HT1080 (cell line): ENCODE measurements at regions not wholly inside any gene's neighbourhood (a gene's known extent, or its start where the extent isn't known, plus 50 kb on each side); places are given as distances from the start of the nearest gene placed in this dataset.

ENCODE experiments used
- DNase-seq: peaks from one replicate; pipeline ENCODE4 v3.0.0-alpha.2; 2015; ENCODE audit warnings: low read depth

DNA sequence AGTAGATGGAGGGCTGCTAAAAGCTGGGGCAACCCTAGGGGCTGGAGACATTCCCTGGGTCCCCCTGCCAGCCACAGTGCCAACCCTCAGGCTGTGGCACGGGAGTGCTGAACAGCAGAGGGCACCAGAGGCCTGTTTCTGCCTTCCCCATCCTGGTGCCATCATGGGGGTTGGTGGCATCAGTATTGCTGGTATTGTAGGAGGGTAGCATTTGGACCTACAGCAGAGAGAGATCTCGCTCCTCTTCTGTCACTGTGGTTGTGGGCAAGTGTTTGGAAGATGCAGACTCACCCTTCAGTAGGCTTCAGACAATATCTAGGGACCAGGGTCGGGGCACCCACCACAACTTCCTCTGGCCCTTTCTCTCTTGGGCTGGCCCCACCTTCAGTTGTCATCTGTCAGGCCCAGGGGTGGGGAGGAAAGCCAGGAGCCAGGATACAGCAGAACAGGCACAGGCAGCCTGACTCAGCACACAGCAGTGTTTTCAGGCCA, 123.5 kb downstream of the RPLP1 start:
- DNase-seq = peak; percentile 56

DNA sequence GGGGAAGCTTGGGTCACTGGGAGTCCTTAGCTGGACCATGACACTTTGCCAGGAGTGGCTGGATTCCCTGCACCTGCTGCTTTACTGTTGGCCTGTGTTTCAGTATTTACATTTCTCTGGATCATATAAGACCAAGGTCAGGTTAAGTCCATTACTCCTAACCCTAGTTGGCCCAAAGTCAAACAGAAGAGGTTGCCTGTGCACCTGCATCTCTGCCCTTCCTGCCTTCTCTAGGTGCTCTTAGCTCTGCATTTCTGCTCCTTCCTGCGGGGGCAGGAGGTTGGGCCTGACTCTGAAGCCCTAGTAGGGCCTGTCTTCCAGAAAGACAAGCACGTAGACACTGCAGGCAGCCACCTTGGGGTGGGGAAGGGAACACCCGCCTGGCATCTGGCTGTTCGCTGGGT, 124.3 kb downstream of the RPLP1 start:
- DNase-seq = no peak

DNA sequence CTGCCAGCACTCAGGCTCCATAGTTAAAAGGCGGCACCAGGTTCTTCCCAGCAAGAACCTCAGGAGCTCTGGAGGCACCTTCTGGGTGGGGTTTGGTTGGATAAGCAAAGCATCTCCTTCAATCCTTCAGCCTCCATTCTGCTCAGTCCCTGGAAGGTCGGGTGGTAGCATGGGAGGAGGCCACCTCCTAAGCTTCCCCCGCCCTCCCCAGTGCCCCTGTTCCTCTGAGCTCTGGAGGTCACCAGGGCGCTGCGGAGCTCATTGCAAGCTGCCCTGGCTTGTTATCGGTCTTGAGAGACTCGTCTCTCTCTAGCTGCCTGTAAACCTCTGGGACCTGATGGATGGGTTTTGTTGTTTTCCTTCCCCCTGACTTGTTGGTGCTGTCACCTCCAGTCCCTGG, 124.8 kb downstream of the RPLP1 start:
- no peak for DNase-seq

DNA sequence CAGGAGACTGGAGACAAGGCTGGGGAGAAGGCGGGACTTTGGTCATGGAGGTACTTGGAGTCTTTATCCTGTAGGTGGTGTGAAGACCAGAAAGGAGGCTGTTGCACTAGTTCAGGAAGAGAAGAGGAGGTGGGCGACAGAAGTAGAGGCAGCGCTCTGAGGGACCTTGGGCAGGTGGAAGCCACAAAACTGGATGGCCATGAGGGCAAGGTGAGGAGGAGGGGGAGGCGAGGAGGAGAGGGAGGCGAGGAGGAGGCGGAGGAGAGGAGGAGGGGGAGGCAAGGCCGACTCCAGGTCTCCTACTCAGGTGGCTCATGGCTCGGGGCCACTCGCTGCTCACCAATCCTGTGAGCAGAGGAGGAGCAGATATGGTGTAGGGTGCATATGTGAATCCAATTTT, 125.6 kb downstream of the RPLP1 start:
- no peak for DNase-seq

DNA sequence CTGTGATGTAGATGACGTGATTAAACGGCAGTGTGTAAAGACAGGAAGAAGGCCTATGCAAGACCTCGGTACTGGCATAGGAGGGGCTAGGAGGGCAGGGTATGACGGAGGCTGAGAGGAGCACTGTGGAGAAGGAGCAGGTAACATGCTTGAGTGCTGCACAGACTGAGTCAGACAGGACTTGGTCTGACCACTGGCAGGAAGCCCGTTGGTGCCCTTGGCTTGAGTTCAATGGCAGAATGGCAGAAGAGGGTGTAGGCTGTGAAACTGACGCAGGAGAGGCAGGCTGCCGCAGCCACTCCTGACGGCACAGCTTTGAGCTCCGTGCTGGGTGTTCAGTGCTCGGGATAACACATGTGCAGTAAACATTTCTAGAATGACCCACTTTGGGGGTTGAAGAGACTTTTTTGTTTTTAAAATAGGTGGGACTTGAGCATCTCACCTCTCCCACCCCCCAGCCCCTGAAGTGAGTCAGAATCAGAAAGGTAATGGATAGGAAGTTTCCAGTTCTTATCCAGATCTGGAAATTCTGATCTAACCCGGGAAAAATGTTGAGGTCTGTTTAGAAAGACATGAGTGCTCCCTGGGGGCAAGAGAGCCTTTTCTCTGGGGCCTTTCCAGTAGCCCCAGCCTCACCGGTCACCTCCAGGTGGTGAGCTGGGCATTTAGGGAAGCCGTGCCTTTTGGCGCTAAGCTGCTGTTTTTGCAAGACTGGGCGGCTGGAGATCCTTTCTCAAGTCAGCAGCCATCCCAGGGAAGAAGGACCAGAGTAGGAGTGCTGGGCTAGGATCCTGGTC, 126.4 kb downstream of the RPLP1 start:
- peak; percentile 94 for DNase-seq

DNA sequence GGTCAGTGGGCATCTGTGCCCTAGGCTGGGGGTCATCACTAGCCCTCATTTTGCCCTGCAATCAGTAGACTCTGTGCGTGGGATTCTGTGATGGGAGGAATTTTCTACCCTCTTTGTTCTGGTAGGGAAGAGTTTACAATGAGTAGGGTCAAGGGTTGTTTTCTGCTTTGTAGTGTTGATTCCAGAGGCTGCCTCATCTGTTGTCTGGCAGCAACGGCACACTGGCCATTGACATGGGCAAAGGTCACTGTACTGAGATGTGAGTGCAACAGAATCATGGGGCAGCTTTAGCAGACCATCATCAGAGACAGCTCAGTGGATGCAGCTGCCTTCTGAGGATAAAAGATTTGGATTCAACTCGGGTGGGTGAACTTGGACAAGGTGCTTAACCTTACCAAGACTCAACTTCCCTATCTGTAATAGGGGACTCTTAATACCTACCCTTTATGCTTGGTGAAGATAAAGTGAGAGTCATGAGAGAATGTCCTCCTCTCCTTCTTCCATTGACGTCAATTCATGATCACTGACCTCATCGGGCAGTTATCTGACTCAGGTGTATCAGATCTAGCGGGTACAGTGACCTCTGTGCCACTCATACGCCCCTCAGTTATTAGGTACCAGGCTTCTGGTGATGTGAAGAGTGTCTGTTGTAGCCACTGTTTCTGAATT, 127.5 kb downstream of the RPLP1 start:
- DNase-seq = no peak

DNA sequence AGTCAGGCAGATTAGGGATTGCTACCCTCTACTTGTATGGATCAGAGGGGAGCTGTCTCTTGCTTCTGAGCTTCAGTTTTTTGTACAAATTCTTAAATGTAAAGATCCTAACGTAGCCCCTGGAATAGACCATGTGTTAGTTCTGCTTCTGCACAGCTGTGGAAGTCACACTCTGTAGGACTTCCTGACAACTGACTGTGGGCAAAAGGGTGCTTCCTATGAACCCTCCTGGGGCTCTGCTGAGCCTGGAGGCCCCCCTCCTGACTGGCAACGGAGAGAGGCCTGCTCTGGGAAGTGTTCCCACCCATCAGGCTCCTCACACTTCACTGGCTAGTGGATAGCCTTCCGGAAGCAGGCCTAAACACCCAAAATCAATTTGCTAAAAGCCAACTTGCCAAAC, 131.0 kb downstream of the RPLP1 start:
- no peak for DNase-seq

DNA sequence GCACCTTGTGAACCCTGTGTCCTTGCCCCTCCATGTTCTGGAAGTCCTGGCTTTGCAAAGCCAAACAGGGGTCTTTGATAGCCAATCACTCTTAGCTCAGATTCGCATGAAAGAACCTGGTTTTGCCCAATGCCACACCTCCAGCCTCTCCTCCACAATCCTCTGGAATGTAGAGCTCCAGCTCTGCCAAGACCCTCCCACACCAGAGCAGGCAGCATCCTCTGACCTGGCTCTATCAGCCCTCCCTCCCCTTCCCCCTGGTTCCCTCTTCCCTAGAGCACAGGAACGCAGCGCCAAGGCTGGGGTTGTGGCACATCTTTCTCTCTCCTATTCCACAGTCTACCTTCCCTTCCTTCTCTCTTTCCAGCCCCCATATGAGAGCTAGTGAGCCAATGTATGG, 133.3 kb downstream of the RPLP1 start:
- no peak for DNase-seq

DNA sequence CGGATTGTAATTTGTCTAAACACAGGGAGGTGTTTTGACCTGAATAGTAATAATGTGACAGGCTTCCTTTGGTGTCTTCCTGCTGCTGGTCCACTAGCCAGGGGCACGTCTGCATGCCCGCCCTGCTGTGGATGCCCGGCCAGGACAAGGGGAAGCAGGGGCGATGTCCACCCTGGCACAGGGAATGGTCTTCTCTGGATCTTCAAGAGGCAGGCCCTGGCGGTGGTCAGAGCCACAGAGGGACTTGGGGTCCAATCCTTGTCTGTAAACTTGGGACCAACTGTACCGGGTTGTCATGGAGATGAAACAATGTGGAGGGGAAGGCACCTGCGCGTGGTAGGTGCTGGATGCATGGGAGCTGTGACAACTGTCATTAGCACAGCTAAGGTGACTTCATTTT, 134.1 kb downstream of the RPLP1 start:
- no peak for DNase-seq

DNA sequence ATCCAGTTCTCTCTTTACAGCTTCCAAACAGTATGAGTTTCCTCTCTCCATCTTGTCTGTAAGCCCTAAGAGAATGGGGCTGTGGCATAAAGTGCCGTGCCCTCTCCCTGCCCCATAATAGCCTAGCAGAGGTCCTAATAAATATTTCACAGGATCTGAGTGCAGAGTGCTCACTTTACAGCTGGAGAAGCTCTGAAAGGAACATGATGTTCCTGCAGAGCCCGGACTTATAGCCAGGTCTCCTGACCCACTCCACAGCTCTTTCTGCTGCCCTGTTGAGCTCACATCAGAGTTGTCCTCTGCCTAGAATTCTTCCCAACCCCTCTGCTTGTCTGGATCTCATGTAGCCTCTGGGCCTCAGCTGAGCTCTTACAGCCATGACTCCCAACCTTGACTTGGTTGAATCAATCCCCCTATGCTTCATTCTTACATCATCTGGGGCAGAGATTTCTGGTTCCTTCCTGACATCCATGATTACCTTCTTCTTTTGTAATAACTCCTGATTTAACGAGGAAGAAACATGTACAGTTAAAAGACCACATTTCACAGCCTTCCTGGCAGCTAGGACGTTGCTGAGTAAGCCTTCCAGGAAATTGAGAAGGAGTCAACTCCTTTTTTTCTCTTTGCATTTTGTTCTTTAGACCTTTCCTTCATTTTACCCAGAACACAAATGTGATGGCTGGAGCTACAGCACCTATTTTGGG, 135.3 kb downstream of the RPLP1 start:
- no peak for DNase-seq

DNA sequence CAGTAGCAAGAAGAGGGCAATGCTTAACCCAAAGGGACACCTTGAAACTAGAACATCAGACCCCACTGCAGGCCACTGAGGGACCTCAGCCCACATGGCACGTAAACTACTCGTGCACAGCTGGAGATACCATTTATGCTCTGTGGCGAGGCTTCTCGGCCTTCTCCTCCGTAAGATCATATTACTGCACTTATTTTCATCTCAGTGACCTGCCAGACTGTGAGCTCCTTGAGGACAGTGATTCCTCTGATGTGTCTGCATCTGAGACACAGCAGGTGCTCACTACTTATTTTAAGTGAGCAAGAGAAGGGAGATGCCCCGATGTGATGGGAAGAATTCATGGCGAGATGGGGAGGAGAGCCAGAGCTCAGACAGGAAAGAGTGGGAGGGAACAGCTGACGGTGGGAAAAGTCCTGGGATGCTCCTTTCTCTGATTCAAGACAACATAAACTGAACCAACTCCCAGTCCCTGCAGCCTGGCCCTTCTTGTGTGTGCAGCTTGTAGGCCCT, 137.6 kb downstream of the RPLP1 start:
- no peak for DNase-seq

DNA sequence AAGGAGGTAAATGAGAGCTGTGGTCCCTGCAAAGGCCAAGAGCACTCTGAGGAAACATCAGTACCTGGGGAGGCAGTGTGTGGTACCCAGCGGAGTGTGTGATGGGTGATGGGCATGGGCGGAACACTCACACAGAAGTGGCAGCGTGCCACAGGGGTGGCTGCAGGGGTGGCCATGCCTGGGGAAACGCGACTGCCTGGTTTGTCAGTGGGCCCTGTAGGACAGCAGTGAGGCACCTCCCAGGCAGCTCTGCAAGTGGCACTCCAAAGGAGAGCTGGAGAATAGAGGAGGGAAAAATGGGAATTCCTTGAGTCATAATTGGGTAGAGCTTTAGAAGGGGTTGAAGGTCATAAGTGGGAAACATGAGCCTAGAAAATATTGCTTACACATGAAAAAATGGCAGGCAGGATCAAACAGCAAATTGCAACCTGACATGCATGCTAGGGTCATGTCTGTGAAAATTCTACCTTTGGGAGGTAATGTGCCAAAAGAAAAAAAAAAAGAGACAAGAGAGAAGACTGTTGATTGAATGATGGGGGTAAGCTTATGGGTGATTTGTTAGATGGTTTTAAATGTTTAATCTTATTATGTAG, 138.4 kb downstream of the RPLP1 start:
- DNase-seq = no peak

DNA sequence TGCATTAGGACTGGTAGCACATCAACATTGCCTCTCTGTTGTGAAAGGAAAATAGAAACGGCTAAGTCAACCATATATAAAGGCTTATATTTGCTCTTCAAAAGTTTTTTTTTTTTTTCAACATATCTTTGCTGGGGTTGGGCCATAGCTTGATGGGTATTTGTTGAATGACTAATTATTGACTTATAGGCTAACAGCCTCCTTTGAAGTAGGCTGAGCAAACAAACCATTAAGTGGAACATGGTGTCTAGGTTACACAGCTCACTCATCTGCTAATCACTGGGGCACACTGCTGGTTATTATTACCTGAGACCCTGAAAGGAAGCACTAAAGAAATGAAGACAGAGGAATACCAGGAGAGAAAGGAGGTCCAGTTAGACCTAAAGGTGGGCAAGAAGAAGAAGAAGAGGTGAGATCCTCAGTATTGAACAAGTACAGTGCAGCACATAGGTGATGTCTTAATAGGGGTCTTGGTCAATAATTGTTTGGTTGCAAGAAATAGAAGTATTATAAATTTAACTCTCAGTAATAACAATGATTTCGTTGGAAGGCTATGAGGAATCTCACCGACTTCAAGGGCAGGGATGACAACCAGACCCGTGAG, 139.4 kb downstream of the RPLP1 start:
- peak; percentile 32 for DNase-seq

DNA sequence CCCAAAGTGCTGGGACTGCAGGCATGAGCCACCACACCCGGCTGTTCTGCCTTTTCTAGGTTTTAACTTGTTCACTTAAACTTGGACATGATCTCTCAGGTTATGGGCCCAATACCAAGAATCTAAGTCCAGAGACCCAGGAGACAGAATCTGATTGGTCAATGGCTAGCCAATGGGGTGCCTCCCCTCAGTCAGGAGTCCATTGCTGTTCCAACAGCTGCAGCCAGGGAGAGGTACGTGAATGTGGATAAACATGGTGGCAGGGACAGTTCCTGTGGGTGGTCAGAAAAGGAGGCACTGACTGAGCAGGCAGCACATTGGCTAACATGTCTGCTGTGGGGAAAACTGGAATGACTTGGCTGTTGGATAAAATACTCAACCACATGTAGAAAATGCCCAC, 140.3 kb downstream of the RPLP1 start:
- no peak for DNase-seq

DNA sequence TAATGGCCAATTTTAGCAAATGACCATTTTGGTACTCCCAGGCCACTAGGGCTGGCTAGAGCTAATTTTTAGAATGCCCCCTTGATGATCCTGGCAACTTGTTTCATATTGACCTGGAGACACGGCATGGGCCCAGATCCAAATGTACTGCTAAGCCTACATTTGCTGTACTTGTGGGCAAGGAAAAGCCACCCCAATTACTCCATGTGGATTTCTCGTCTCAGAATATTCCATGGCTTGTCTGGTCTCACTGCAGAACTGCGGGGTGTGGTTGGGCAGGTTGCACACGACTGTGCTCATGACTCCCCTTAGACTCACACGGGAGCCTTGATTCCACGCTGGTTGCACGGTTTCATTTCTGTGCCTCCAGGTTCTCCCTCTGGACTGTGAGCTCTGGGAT, 140.9 kb downstream of the RPLP1 start:
- DNase-seq = no peak

DNA sequence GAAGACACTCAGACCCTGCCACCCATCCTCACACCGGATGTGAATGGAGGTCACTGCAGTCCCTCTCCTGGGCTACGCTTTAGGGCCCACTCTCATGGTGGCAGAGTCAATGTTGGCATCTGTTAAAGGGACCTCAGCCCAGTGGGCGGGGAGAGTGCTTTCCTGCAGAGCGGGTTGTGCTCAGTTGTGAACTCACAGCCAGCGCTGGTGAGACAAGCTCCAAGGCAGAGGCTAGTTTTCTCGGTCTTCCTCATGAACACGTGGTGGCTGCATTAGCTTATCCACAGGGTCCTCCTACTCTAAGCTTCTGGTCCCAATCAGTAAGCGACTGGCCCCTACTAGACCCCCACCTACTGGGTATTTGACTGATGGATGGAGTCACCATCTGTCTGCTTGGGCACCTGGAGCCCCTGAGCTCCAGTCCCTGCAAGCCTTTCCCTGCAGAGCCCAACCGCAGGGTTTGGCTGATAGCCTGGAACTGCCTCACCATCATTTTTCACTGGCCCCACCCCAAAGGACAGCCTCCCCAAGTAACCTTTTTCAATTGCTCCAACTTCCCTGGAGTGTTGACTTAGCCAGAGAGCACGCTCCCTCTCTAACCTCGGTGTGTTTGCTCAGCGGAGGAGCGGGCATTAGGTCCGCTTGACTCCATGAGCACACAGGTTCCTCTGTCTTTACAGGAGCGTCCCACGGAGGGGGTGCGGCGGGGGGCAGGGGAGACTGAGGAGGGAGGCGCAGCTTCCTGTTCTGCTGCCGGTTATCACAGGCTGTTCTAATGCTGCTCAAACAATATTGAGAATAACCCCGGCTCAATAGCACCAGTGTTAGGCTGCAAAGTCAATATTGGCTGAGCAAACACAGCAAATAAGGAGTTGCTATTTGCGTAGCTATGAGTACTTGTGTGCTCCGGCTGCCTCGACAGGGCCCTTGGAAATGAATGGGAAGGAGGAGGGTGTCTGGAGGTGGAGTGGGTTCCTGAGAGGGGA, 141.7 kb downstream of the RPLP1 start:
- peak; percentile 63 for DNase-seq

DNA sequence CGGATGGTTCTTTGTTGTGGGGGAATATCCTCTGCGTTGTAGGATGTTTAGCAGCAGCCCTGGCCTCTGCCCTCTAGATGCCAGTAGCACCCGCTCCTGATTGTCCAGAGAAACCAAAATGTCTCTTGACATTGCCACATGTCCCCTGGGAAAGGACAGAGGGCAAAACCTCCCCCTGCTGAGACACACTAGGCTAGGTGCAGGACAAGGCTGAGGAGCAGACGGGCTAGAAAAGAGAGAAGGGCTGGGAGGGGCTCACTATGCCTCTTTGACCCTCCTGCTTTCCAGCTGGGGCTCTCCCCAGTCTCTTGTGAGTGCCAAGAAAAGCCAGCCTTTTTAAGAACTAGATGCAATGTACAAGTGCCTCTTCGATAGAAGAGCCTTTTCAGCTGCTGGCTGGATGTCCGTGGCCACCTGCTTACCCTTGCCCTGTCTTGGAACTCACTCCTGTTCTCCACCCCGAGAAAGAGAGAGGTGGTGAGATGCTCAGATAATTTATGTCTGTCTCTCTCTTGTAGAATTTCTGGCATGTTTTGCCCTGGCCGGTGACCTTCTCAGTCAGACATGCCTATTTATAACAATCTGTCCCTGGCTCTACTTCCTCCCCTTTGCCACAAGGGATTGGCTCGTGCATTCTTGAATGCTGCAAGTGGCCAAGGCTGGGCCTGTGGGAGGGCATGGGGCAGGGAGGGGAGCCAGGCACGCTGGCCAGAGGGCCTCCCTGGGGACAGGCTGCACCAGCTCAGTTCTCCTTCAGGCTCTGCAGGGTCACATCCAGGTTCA, 142.6 kb downstream of the RPLP1 start:
- DNase-seq = no peak

DNA sequence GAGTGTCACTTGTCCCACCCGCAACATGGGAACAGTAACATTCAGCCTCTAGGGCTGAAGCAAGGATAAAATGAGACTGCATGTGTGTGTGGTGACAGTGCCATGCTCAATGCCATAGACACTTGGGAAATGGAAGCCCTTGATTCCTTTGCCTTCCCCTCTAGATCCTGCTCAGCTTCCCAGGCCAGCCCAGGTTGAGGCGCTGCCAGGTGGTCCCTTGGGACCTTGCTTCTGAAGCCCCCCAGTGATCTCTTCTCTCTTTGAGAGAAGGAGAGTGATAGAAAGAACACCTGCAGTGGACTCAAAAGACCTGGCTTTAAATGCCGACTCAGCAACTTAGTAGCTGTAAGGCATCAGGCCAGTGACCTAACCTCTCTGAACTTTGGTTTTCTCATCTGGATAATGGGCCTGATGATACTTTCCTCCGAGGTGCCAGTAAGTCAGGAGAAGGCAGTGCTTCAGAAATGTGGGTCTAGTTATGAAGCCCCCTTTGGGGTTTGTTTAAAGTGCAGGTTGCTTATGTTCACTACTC, 144.5 kb downstream of the RPLP1 start:
- DNase-seq = no peak

DNA sequence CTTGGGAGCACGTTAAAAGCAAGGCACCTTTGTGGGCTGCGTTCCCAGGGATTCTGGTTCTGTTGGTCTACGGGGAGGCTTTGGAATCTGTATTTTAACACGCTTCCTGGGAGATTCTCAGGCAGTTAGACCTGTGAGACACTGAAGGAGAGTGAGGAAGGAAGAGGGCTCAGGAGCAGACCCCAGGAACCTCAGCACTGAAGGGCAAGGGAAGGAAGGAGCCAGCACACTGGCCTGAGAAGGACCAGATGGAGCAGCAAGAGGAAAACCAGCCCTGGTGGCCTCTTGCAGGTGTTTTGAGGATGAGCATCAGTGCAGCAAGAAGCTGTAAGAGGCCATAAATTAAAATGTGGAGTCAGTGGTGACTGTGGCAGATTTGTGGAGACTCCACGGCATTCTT, 146.7 kb downstream of the RPLP1 start:
- DNase-seq = no peak
